CD4-positive, CD25-positive, alpha-beta regulatory T cell (primary cell): ENCODE measurements at regions not wholly inside any gene's neighbourhood (a gene's known extent, or its start where the extent isn't known, plus 50 kb on each side); places are given as distances from the start of the nearest gene placed in this dataset.

Experiments used
- ATAC-seq, 2 donors: fragments of 150-1000 bp; cut with Tn5 transposase; one replicate each; pipeline ENCODE4 v1.10.0; 2021; ENCODE audit warnings: low read depth in 2 of 2, moderate number of reproducible peaks in 2 of 2, moderate library complexity in 1 of 2
- DNase-seq, 3 donors: peaks; one replicate each; pipeline versions ENCODE4 v3.0.0 to v3.0.0-alpha.2; 2012 to 2022; ENCODE audit warnings: mixed read lengths in 1 of 3
- H3K27ac ChIP-seq: one replicate; pipeline ENCODE4 v1.7.0; 2013; ENCODE audit warnings: mild to moderate bottlenecking, low read length; ENCODE audit not compliant: insufficient read depth, poor library complexity, severe bottlenecking
- H3K27me3 ChIP-seq: one replicate; pipeline ENCODE4 v1.7.0; 2013; ENCODE audit warnings: low read length; ENCODE audit not compliant: control insufficient read depth, insufficient read depth
- H3K36me3 ChIP-seq: one replicate; pipeline ENCODE4 v1.7.0; 2013; ENCODE audit warnings: mild to moderate bottlenecking, low read length, moderate library complexity; ENCODE audit not compliant: control insufficient read depth, insufficient read depth
- H3K4me1 ChIP-seq: 2 replicates; pipeline ENCODE4 v1.7.0; 2013; ENCODE audit warnings: mild to moderate bottlenecking, low read length; ENCODE audit not compliant: insufficient read depth, control insufficient read depth, poor library complexity, severe bottlenecking
- H3K4me3 ChIP-seq: one replicate; pipeline ENCODE4 v1.7.0; 2013; ENCODE audit warnings: low read depth, mild to moderate bottlenecking, low read length, moderate library complexity
- H3K9me3 ChIP-seq, 2 experiments: 1 replicate in 1 of 2; 2 replicates in 1 of 2; pipeline ENCODE4 v1.7.0; 2013; ENCODE audit warnings: low read length in 2 of 2, mild to moderate bottlenecking in 1 of 2, moderate library complexity in 1 of 2; ENCODE audit not compliant: control insufficient read depth in 2 of 2
- H3K27ac Mint-ChIP-seq, 3 donors: one replicate each; pipeline ENCODE4 v1.8.0; 2020 to 2022; ENCODE audit warnings: mild to moderate bottlenecking in 3 of 3, mixed read lengths in 3 of 3, moderate library complexity in 2 of 3
- H3K27me3 Mint-ChIP-seq: one replicate; pipeline ENCODE4 v1.8.0; 2022; ENCODE audit warnings: mild to moderate bottlenecking, mixed read lengths
- H3K36me3 Mint-ChIP-seq: one replicate; pipeline ENCODE4 v1.8.0; 2020; ENCODE audit warnings: mixed read lengths
- H3K4me1 Mint-ChIP-seq, 4 donors: one replicate each; pipeline ENCODE4 v1.8.0; 2020 to 2022; ENCODE audit warnings: mixed read lengths in 4 of 4, mild to moderate bottlenecking in 1 of 4
- H3K4me3 Mint-ChIP-seq, 4 donors: one replicate each; pipeline ENCODE4 v1.8.0; 2020 to 2022; ENCODE audit warnings: mild to moderate bottlenecking in 4 of 4, mixed read lengths in 4 of 4, moderate library complexity in 3 of 4
- H3K9me3 Mint-ChIP-seq, 7 donors: one replicate each; pipeline ENCODE4 v1.8.0; 2020 to 2022; ENCODE audit warnings: mixed read lengths in 7 of 7, mild to moderate bottlenecking in 3 of 7, moderate library complexity in 2 of 7

DNA sequence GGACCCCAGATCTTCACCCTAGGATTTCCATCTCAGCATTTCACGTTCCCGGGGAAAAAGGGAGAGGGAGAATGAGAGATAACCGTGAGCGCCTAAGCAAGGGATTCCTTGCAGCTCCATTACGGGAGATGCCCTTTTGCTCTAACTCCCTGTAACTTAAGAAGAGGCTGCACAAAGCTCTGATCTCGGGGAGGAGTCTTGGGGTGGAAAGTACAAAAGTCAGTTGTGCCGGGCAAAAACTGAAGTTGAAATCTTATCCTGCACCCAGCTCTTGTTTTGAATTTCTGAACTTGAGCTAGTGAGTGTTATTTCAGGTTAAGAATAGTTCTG lies 256.4 kb upstream of the SOX21 start:
- Histone ChIP-seq H3K27ac (no peak overlapping the region), H3K4me1 (peaks cover 7% of the 10 kb centered on the region), H3K27me3 (peaks cover 49% of the 10 kb centered on the region), H3K36me3 (no peaks in the 10 kb centered on the region), H3K4me3 (no peak overlapping the region), H3K9me3 (no peaks in the 10 kb centered on the region)
- H3K27ac Mint-ChIP-seq, result no peak overlapping the region
- peaks cover 70% of the 10 kb centered on the region for H3K27me3 Mint-ChIP-seq
- H3K9me3 Mint-ChIP-seq, result peaks cover 0 to 2% (median 0%) of the 10 kb centered on the region in 7 donors
- ATAC-seq (no peak), DNase-seq (no peak)
- peaks cover 0 to 10% (median 4%) of the 10 kb centered on the region in 4 donors for H3K4me1 Mint-ChIP-seq
- H3K36me3 Mint-ChIP-seq, result no peaks in the 10 kb centered on the region
- H3K4me3 Mint-ChIP-seq, result peak overlapping the region in 2 of 4 donors; percentile 16 to 24

DNA sequence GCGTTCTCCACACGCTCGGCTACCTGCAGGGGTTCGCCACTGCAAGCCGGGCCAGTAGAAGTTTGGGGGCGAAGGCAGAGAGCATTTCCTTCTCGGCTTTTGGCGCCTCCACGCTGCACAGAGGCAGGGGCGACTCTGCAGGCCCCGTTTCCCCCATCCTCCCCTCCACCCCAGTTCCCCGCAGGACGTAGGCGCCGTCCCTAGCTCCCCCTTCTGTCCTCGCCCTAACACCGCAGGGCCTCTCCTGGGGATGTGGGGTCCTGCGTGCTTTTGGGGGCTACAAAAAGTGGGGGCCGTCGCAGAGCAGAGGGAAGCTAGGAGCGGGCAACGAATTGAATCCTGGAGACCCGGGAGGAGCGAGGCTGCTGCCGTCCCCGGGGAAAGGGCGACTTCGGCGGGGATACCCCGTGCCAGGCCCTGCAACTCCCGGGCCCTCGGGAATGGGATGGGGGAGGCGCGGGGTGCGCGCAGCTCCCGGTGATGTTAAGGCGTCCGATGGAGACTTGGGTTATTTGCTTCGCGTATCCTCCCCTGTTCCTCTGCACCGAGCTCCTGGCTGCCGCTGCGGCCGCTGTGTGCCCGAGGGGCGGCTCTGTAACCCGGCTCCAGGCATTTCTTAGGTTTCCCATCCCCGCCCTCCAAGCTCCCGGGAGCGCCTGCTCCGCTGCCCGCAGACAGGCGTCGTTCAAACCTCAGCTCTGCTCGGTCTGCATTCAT lies 255.9 kb upstream of the SOX21 start:
- Mint-ChIP-seq H3K27me3 (peaks cover 75% of the 10 kb centered on the region), H3K27ac (no peak overlapping the region), H3K9me3 (peaks cover 0 to 2% (median 0%) of the 10 kb centered on the region in 7 donors), H3K36me3 (no peaks in the 10 kb centered on the region), H3K4me1 (peaks cover 0 to 10% (median 4%) of the 10 kb centered on the region in 4 donors), H3K4me3 (peak overlapping the region in 2 of 4 donors; percentile 16 to 24)
- H3K27ac ChIP-seq, result no peak overlapping the region
- peaks cover 7% of the 10 kb centered on the region for H3K4me1 ChIP-seq
- H3K27me3 ChIP-seq, result peaks cover 49% of the 10 kb centered on the region
- H3K4me3 ChIP-seq, result no peak overlapping the region
- no peaks in the 10 kb centered on the region for H3K9me3 ChIP-seq
- ATAC-seq (no peak), DNase-seq (no peak)
- H3K36me3 ChIP-seq, result no peaks in the 10 kb centered on the region

DNA sequence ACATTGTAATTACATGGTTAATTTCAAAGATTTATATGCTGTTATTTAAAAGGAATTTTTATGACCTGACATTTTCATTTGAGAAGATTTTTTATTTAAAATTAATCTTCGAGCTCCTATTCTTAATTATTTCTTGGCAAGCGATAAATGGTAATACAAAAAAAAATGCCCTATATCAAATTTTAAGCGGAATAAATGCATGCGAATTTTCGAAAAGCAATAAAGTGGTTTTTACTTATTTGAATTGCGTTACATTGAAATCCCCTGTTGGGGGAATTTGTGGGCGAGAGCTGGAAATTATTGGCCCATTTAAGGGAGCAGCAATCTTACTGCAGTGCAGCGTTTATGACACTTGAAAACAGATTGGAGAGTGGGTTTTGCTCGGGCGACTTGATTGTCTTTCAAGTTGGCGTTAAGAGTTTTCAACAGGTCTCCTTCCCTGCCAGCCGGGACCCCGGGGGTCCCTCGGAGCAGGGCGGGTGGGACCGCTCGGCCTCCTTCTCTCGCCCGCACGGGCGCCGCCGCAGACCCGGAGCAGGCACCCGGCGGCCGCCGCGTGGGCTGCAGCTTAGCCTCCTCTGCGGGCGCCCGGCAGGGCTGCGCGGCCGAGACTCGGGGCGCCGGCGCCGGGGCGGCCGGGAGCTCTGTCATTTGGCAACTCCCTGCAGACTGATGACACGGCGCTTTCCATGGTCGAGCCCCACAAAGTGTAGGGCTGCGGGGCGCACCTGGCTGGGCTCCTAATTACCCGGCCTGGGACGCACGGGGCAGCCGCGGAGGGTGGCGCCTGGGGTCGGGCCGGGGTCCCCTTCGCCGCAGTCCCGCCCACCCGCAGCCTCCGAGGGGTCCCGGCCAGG lies 255.1 kb upstream of the SOX21 start:
- ATAC-seq (peak in 1 of 2 donors; percentile 8), DNase-seq (peak in 1 of 3 donors; percentile 2)
- no peaks in the 10 kb centered on the region for H3K36me3 Mint-ChIP-seq
- H3K27me3 ChIP-seq, result peaks cover 49% of the 10 kb centered on the region
- no peak overlapping the region for H3K27ac ChIP-seq
- no peak overlapping the region for H3K27ac Mint-ChIP-seq
- H3K4me3 ChIP-seq, result no peak overlapping the region
- peaks cover 83% of the 10 kb centered on the region for H3K27me3 Mint-ChIP-seq
- H3K9me3 ChIP-seq, result no peaks in the 10 kb centered on the region
- peaks cover 0 to 10% (median 4%) of the 10 kb centered on the region in 4 donors for H3K4me1 Mint-ChIP-seq
- H3K4me3 Mint-ChIP-seq, result peak overlapping the region in 2 of 4 donors; percentile 22 to 54
- H3K9me3 Mint-ChIP-seq, result peaks cover 0 to 2% (median 0%) of the 10 kb centered on the region in 7 donors
- H3K36me3 ChIP-seq, result no peaks in the 10 kb centered on the region
- H3K4me1 ChIP-seq, result peaks cover 7% of the 10 kb centered on the region

DNA sequence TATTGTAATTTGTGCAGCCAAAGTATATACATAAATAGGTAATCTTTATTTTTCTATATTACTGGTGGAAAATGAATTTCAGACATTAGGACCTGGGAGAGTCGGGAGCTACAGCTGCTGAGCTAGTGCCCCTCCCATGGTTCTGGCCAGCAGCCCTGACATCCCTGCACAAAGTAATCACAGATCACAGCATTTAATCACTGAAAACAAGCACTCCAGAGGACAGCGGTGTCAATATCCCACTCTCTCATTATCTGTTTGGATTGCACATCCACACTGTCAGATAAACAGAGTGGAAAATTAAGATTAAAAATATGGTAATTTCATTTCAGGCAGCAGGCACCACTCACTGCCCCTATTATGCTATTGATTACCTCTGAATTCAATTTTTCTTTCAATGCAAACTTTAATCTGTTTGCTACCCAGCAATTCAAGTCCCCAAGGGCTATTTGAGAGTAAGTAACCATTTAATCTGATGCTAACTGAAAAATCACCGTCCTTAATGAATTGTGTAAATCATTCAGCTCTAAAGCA lies 254.1 kb upstream of the SOX21 start:
- Mint-ChIP-seq H3K4me1 (peaks cover 0 to 10% (median 4%) of the 10 kb centered on the region in 4 donors), H3K27ac (no peak overlapping the region), H3K9me3 (peaks cover 0 to 2% (median 0%) of the 10 kb centered on the region in 7 donors), H3K4me3 (no peak overlapping the region), H3K36me3 (no peaks in the 10 kb centered on the region), H3K27me3 (peaks cover 79% of the 10 kb centered on the region)
- peaks cover 7% of the 10 kb centered on the region for H3K4me1 ChIP-seq
- H3K4me3 ChIP-seq, result no peak overlapping the region
- peaks cover 52% of the 10 kb centered on the region for H3K27me3 ChIP-seq
- no peaks in the 10 kb centered on the region for H3K36me3 ChIP-seq
- no peak overlapping the region for H3K27ac ChIP-seq
- DNase-seq (no peak), ATAC-seq (no peak)
- no peaks in the 10 kb centered on the region for H3K9me3 ChIP-seq

DNA sequence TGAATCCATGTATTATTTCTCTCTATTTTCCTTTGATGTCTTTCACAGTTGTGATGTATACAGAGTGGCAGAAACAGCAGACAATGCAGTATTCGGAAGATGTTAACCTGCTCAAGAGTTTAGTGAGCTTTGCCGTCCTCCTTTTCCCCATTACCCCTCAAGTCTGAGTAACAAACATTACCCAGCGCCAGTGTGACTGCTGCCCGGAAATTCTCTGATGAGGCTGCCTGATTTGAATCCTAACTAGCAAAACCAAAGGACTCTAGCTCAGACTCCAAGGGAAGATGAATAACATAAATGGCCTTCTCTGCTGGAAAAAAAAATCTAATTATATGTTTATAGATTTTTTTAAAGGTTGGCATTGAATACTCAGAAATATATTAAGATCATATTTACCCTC lies 247.3 kb upstream of the SOX21 start:
- no peaks in the 10 kb centered on the region for H3K9me3 ChIP-seq
- H3K36me3 Mint-ChIP-seq, result no peaks in the 10 kb centered on the region
- H3K27ac Mint-ChIP-seq, result no peak overlapping the region
- H3K27me3 ChIP-seq, result peaks cover 10% of the 10 kb centered on the region
- no peaks in the 10 kb centered on the region for H3K9me3 Mint-ChIP-seq
- no peak for ATAC-seq
- H3K4me3 ChIP-seq, result no peak overlapping the region
- H3K36me3 ChIP-seq, result no peaks in the 10 kb centered on the region
- DNase-seq, result no peak
- H3K4me1 ChIP-seq, result no peaks in the 10 kb centered on the region
- H3K27me3 Mint-ChIP-seq, result peaks cover 28% of the 10 kb centered on the region
- no peak overlapping the region for H3K27ac ChIP-seq
- no peaks in the 10 kb centered on the region for H3K4me1 Mint-ChIP-seq
- H3K4me3 Mint-ChIP-seq, result no peak overlapping the region

DNA sequence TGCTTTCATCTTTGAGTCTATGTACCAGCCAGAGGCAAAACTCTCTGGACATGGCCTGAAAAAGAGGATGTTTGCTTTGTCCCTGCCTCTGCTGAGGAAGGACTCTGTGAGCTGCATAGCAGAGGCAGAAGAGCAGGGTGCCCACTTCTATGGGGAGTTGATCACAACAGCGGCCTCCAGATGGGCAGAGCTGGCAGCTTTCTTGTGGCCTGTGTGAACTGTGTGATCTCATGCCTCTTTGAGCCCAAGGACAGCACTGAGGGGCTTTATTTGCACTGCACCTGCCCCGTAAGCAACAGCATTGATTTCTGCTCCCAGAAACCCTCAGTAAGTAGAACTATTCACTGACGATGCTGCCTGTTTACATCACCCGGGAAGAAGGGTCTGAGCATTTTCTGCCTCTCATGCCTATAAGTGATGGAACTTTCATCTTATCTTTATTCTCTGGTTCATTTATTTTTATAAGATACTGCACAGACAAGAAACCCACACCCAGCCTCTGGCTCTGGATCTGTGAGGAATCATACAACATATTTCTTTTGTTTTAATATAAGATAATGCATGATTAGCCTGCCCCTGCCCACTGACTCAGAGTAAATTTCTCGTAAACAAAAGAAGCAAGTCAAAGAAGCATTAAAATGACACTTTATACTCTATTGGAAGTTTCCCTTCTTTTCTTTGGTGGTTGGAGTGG lies 244.2 kb upstream of the SOX21 start:
- DNase-seq (no peak), ATAC-seq (no peak)
- Mint-ChIP-seq H3K4me3 (no peak overlapping the region), H3K9me3 (peaks cover 0 to 4% (median 2%) of the 10 kb centered on the region in 7 donors), H3K27me3 (peaks cover 9% of the 10 kb centered on the region), H3K4me1 (no peaks in the 10 kb centered on the region), H3K36me3 (no peaks in the 10 kb centered on the region), H3K27ac (no peak overlapping the region)
- Histone ChIP-seq H3K9me3 (no peaks in the 10 kb centered on the region), H3K4me3 (no peak overlapping the region), H3K27ac (no peak overlapping the region), H3K4me1 (no peaks in the 10 kb centered on the region), H3K36me3 (no peaks in the 10 kb centered on the region), H3K27me3 (peaks cover 2% of the 10 kb centered on the region)

DNA sequence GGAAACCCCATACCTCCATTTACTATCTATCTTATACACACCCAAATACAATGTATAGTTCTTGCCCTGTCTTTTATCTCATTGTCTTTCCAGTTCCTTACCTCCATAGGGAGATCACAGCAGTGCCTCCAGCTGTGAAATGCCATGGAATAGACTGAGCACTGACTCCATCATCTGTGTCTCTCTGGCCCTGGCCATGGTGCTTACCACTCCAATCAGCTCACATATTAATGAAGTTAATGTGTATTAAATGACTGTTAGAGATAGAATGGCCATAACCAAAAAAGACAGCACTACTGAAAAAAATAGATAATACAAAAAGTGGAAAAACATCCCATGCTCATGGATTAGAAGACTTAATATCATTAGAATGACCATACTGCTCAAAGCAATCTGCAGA lies 240.4 kb upstream of the SOX21 start:
- Mint-ChIP-seq H3K27me3 (peaks cover 9% of the 10 kb centered on the region), H3K9me3 (peaks cover 0 to 4% (median 2%) of the 10 kb centered on the region in 7 donors), H3K4me3 (no peak overlapping the region), H3K27ac (no peak overlapping the region), H3K36me3 (no peaks in the 10 kb centered on the region), H3K4me1 (no peaks in the 10 kb centered on the region)
- H3K27me3 ChIP-seq, result no peaks in the 10 kb centered on the region
- no peaks in the 10 kb centered on the region for H3K36me3 ChIP-seq
- H3K27ac ChIP-seq, result no peak overlapping the region
- no peaks in the 10 kb centered on the region for H3K4me1 ChIP-seq
- DNase-seq (no peak), ATAC-seq (no peak)
- no peaks in the 10 kb centered on the region for H3K9me3 ChIP-seq
- H3K4me3 ChIP-seq, result no peak overlapping the region
